MM.1S (cell line): ENCODE measurements at regions not wholly inside any gene's neighbourhood (a gene's known extent, or its start where the extent isn't known, plus 50 kb on each side); places are given as distances from the start of the nearest gene placed in this dataset.

Experiments
- EZH2 ChIP-seq: fragments of 300-600 bp; sonication (generic); optimal IDR thresholded peaks from 2 replicates; pipeline ENCODE3; 2017; ENCODE audit warnings: low read depth, mild to moderate bottlenecking, antibody characterized with exemption, low read length, mixed read lengths
- TF ChIP-seq, protein P1 (sequence below): fragments of 300-600 bp; sonication (generic); IDR thresholded peaks from 2 replicates; pipeline ENCODE4 v1.5.1; 2016; ENCODE audit warnings: antibody characterized with exemption, low read length, mixed read lengths

DNA sequence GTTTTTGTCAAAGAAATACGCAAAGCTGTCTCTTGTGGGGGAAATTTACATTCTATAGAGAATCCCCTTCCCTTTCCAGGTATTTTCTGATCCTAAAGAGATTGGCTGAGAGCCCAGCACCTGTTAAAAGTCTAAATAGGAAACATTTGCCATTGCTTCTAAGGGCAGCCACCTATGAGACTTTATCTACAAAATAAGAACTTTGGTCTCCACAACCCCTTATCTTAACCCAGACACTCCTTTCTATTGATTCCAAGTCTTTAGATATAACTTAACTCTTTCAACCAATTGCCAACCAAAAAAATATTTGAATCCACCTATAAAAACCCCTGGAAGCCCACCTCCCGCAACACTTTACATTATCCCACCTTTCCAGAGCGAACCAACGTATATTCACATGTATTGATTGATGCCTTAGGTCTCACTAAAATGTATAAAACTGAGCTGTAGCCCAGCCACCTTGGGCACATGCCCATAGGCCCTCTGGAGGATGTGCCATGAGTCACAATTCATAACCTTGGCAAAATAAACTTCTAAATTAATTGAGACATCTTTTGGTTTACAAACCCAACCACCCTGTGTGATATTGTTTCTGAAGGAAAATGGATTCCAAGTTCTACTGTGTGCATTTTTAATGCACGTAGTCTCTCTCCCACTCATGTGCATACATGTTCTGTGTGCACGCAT lies 211.4 kb downstream of the GAS1 start:
- TF ChIP-seq EZH2 = no peak
- TF ChIP-seq, protein P1, sequence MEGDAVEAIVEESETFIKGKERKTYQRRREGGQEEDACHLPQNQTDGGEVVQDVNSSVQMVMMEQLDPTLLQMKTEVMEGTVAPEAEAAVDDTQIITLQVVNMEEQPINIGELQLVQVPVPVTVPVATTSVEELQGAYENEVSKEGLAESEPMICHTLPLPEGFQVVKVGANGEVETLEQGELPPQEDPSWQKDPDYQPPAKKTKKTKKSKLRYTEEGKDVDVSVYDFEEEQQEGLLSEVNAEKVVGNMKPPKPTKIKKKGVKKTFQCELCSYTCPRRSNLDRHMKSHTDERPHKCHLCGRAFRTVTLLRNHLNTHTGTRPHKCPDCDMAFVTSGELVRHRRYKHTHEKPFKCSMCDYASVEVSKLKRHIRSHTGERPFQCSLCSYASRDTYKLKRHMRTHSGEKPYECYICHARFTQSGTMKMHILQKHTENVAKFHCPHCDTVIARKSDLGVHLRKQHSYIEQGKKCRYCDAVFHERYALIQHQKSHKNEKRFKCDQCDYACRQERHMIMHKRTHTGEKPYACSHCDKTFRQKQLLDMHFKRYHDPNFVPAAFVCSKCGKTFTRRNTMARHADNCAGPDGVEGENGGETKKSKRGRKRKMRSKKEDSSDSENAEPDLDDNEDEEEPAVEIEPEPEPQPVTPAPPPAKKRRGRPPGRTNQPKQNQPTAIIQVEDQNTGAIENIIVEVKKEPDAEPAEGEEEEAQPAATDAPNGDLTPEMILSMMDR = no peak
